ENCODE measurements at regions not wholly inside any gene's neighbourhood (a gene's known extent, or its start where the extent isn't known, plus 50 kb on each side); places are given as distances from the start of the nearest gene placed in this dataset.

DNA sequence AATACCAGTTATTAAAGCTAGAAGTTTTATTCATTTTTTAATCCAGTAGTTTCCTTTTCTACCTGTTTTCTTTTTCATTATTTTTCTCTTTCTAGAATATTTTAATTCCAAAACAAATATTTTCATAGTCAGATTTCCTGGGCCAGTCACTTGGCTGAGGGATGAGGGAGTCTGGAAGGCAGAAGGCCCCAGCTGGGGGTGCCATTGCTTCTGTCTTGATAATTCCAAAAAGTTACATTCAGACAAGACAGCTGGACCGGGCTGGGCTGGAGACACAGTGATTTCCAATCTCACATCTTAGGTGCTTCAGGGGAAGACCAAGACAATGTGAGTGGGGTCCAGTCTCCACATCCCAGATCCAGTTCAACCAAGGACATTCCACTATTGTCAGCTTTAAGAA is 263.5 kb downstream of the TMA16 start:
- Histone ChIP-seq H3K27me3 (no peaks in the 10 kb centered on the region), H3K9me3 (no peaks in the 10 kb centered on the region), H3K4me1 (no peaks in the 10 kb centered on the region), H3K4me3 (no peak overlapping the region), H3K27ac (no peak overlapping the region), H3K36me3 (no peaks in the 10 kb centered on the region)
- intact Hi-C loops (cut with DNase I), result no loop called here
- ATAC-seq (no peak), DNase-seq (no peak)
- no peak for TF ChIP-seq POLR2A (IDR thresholded peaks at IDR 0.05)
- 61 to 76% (median 70%) methylated on average over 1 of the region's 1 CpG for WGBS, 4 donors

DNA sequence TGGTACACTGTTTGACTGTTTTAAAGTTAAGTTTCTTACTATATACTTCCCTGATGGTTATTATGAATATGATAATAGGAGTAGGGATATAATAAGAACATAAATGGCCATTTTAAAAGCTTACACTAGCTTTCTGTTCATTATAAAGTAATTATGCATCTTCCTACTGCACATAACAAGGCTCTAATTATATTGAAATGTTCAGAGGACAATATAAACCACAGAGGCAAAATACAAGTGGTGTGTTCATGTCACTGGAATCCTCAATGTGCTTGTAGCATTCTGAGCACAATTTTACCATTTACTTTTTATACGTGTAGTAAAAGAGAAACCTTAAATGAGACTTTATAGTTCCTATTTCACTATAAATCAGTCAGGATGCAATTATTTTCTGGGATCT is 268.3 kb downstream of the TMA16 start:
- Histone ChIP-seq H3K4me1 (no peaks in the 10 kb centered on the region), H3K27ac (no peak overlapping the region), H3K4me3 (no peak overlapping the region), H3K36me3 (no peaks in the 10 kb centered on the region), H3K9me3 (no peaks in the 10 kb centered on the region), H3K27me3 (no peaks in the 10 kb centered on the region)
- TF ChIP-seq, protein P1, sequence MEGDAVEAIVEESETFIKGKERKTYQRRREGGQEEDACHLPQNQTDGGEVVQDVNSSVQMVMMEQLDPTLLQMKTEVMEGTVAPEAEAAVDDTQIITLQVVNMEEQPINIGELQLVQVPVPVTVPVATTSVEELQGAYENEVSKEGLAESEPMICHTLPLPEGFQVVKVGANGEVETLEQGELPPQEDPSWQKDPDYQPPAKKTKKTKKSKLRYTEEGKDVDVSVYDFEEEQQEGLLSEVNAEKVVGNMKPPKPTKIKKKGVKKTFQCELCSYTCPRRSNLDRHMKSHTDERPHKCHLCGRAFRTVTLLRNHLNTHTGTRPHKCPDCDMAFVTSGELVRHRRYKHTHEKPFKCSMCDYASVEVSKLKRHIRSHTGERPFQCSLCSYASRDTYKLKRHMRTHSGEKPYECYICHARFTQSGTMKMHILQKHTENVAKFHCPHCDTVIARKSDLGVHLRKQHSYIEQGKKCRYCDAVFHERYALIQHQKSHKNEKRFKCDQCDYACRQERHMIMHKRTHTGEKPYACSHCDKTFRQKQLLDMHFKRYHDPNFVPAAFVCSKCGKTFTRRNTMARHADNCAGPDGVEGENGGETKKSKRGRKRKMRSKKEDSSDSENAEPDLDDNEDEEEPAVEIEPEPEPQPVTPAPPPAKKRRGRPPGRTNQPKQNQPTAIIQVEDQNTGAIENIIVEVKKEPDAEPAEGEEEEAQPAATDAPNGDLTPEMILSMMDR (IDR thresholded peaks at IDR 0.05), result no peak
- TF ChIP-seq POLR2A (IDR thresholded peaks at IDR 0.05), result no peak
- DNase-seq (no peak), ATAC-seq (no peak)
- WGBS, 4 donors, result 83 to 87% (median 85%) methylated on average over 1 of the region's 1 CpG
- intact Hi-C loops (cut with DNase I), result no loop called here

GRCh38 chr4:163764569-163764968 is 270.1 kb downstream of the TMA16 start:
- DNase-seq (no peak), ATAC-seq (no peak)
- Histone ChIP-seq H3K9me3 (no peaks in the 10 kb centered on the region), H3K4me3 (no peak overlapping the region), H3K4me1 (no peaks in the 10 kb centered on the region), H3K36me3 (no peaks in the 10 kb centered on the region), H3K27me3 (no peaks in the 10 kb centered on the region), H3K27ac (no peak overlapping the region)
- TF ChIP-seq POLR2A (IDR thresholded peaks at IDR 0.05), result no peak
- TF ChIP-seq, protein P1 (IDR thresholded peaks at IDR 0.05), result no peak
- intact Hi-C loops (cut with DNase I), result no loop called here
- 39 to 58% (median 54%) methylated on average over 2 of the region's 2 CpGs for WGBS, 4 donors

GRCh38 chr4:163768014-163768413 is 273.5 kb downstream of the TMA16 start:
- Histone ChIP-seq H3K4me1 (no peaks in the 10 kb centered on the region), H3K4me3 (no peak overlapping the region), H3K27me3 (no peaks in the 10 kb centered on the region), H3K27ac (no peak overlapping the region), H3K36me3 (no peaks in the 10 kb centered on the region), H3K9me3 (no peaks in the 10 kb centered on the region)
- ATAC-seq (no peak), DNase-seq (no peak)
- intact Hi-C loops (cut with DNase I), result no loop called here
- WGBS, 4 donors, result 51 to 79% (median 75%) methylated on average over 3 of the region's 3 CpGs
- TF ChIP-seq, protein P1 (IDR thresholded peaks at IDR 0.05), result no peak
- TF ChIP-seq POLR2A (IDR thresholded peaks at IDR 0.05), result no peak

DNA sequence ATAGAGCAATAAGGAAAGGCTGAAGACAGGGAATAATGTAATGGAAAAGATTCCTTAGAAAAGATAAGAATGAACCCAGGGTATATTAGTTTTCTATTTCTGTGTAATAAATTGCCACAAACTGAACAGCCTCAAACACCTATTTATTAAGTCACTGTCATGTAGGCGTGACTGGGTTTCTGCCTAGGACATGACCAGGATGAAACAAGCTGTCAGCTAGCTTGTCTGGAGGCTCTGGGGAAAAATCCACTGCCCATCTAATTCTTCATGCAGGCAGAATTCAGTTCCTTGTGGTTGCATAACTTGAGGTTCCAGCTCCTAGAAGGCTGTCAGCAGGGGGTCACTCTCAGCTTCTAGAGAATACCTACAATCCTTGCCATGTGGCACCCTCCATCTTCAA is 277.7 kb downstream of the TMA16 start:
- Histone ChIP-seq H3K27ac (no peak overlapping the region), H3K4me1 (no peaks in the 10 kb centered on the region), H3K36me3 (no peaks in the 10 kb centered on the region), H3K9me3 (no peaks in the 10 kb centered on the region), H3K27me3 (no peaks in the 10 kb centered on the region), H3K4me3 (no peak overlapping the region)
- TF ChIP-seq, protein P1 (IDR thresholded peaks at IDR 0.05), result no peak
- WGBS, 4 donors, result 67 to 95% (median 75%) methylated on average over 1 of the region's 1 CpG
- intact Hi-C loops (cut with DNase I), result no loop called here
- DNase-seq (no peak), ATAC-seq (no peak)

Measured in heart left ventricle (tissue), 16 donors.